PC-9 (cell line): ENCODE measurements at regions not wholly inside any gene's neighbourhood (a gene's known extent, or its start where the extent isn't known, plus 50 kb on each side); places are given as distances from the start of the nearest gene placed in this dataset.

ENCODE experiments used
- EZH2 ChIP-seq: fragments of 200-600 bp; sonication (generic); IDR thresholded peaks from 2 replicates; pipeline ENCODE4 v1.8.0; 2017; ENCODE audit warnings: antibody characterized with exemption, low read depth
- TF ChIP-seq, protein P1 (sequence below): fragments of 200-600 bp; sonication (generic); conservative IDR thresholded peaks from 2 replicates; pipeline ENCODE4 v1.6.1; 2017; ENCODE audit warnings: mixed run types, antibody characterized with exemption, mild to moderate bottlenecking, moderate library complexity

DNA sequence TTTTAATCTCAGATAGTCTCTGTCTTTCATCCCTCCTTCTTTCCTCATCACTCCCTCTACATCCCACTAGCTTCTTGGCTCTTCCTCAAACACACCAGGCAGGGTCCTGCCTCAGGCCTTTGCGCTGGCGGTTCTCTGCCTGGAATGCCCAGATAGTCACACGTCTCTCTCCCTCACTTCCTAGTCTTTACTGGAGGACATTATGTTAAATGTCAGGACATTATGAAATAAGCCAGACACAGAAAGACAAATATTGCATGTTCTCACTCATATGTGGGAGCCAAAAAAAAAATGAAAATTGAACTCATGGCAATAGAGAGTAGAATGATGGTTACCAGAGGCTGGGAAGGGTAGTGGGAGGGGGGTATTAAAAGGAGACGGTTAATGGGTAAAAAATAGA is 442.0 kb downstream of the MED13L start:
- TF ChIP-seq, protein P1, sequence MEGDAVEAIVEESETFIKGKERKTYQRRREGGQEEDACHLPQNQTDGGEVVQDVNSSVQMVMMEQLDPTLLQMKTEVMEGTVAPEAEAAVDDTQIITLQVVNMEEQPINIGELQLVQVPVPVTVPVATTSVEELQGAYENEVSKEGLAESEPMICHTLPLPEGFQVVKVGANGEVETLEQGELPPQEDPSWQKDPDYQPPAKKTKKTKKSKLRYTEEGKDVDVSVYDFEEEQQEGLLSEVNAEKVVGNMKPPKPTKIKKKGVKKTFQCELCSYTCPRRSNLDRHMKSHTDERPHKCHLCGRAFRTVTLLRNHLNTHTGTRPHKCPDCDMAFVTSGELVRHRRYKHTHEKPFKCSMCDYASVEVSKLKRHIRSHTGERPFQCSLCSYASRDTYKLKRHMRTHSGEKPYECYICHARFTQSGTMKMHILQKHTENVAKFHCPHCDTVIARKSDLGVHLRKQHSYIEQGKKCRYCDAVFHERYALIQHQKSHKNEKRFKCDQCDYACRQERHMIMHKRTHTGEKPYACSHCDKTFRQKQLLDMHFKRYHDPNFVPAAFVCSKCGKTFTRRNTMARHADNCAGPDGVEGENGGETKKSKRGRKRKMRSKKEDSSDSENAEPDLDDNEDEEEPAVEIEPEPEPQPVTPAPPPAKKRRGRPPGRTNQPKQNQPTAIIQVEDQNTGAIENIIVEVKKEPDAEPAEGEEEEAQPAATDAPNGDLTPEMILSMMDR: no peak
- no peak for TF ChIP-seq EZH2
